Thoracic aorta (tissue), 2 donors: ENCODE measurements at regions not wholly inside any gene's neighbourhood (a gene's known extent, or its start where the extent isn't known, plus 50 kb on each side); places are given as distances from the start of the nearest gene placed in this dataset.
"Not testable (repeated sequence)": the region's sequence is repeated elsewhere in the genome, so short reads cannot be mapped to it uniquely, and the experiment has no call there.

Source experiments
- ATAC-seq: fragments of 150-250 bp; one replicate; pipeline ENCODE4 v1.8.0; 2017; ENCODE audit warnings: low read depth; ENCODE audit not compliant: insufficient number of reproducible peaks, low FRiP score
- DNase-seq: peaks from one replicate; pipeline ENCODE4 v3.0.0-alpha.2; 2020; ENCODE audit warnings: low spot score
- H3K27ac ChIP-seq, 2 donors: fragments of 200-600 bp; sonication (generic); 1 replicate in 1 of 2; 2 replicates in 1 of 2; pipeline ENCODE4 v1.5.1; 2016; ENCODE audit warnings: mild to moderate bottlenecking in 2 of 2, moderate library complexity in 2 of 2
- H3K27me3 ChIP-seq: fragments of 200-600 bp; sonication (generic); replicated peaks from 2 replicates; pipeline ENCODE4 v1.6.0; 2016; ENCODE audit warnings: mild to moderate bottlenecking; ENCODE audit not compliant: insufficient read depth
- H3K36me3 ChIP-seq: fragments of 200-600 bp; sonication (generic); one replicate; pipeline ENCODE4 v1.5.1; 2016
- H3K4me1 ChIP-seq, 2 donors: fragments of 200-600 bp; sonication (generic); 1 replicate in 1 of 2; 2 replicates in 1 of 2; pipeline versions ENCODE4 v1.5.1 to v1.6.0; 2016; ENCODE audit warnings: low read depth in 2 of 2, mild to moderate bottlenecking in 1 of 2; ENCODE audit not compliant: control insufficient read depth in 1 of 2
- H3K4me3 ChIP-seq: fragments of 200-600 bp; sonication (generic); 2 replicates; pipeline ENCODE4 v1.5.1; 2016; ENCODE audit warnings: mild to moderate bottlenecking
- H3K9me3 ChIP-seq: fragments of 200-600 bp; sonication (generic); 2 replicates; pipeline ENCODE4 v1.5.1; 2016
- TF ChIP-seq, protein P1 (sequence below): fragments of 200-600 bp; sonication (generic); IDR thresholded peaks from one replicate; pipeline ENCODE4 v1.5.1; 2019; ENCODE audit warnings: antibody characterized with exemption

GRCh38 chr9:102164247-102164646 is 425.8 kb upstream of the GRIN3A start:
- ATAC-seq (no peak), DNase-seq (no peak)
- H3K27ac ChIP-seq = no peak overlapping the region
- no peak overlapping the region for H3K4me3 ChIP-seq
- no peaks in the 10 kb centered on the region for H3K9me3 ChIP-seq
- no peaks in the 10 kb centered on the region for H3K36me3 ChIP-seq
- TF ChIP-seq, protein P1, sequence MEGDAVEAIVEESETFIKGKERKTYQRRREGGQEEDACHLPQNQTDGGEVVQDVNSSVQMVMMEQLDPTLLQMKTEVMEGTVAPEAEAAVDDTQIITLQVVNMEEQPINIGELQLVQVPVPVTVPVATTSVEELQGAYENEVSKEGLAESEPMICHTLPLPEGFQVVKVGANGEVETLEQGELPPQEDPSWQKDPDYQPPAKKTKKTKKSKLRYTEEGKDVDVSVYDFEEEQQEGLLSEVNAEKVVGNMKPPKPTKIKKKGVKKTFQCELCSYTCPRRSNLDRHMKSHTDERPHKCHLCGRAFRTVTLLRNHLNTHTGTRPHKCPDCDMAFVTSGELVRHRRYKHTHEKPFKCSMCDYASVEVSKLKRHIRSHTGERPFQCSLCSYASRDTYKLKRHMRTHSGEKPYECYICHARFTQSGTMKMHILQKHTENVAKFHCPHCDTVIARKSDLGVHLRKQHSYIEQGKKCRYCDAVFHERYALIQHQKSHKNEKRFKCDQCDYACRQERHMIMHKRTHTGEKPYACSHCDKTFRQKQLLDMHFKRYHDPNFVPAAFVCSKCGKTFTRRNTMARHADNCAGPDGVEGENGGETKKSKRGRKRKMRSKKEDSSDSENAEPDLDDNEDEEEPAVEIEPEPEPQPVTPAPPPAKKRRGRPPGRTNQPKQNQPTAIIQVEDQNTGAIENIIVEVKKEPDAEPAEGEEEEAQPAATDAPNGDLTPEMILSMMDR = no peak
- no peaks in the 10 kb centered on the region for H3K4me1 ChIP-seq
- H3K27me3 ChIP-seq = no peaks in the 10 kb centered on the region

DNA sequence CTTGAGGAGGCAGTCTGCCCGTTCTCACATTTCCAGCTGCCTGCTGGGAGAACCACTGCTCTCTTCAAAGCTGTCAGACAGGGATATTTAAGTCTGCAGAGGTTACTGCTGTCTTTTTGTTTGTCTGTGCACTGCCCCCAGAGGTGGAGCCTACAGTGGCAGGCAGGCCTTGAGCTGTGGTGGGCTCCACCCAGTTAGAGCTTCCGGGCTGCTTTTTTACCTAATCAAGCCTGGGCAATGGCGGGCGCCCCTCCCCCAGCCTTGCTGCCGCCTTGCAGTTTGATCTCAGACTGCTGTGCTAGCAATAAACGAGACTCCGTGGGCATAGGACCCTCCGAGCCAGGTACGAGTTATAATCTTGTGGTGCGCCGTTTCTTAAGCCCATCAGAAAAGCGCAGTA is 414.6 kb upstream of the GRIN3A start:
- H3K36me3 ChIP-seq, DNase-seq, H3K27me3 ChIP-seq, H3K4me1 ChIP-seq, ATAC-seq, H3K9me3 ChIP-seq, H3K4me3 ChIP-seq, H3K27ac ChIP-seq: not testable (repeated sequence)

GRCh38 chr9:102135768-102136167 is 397.3 kb upstream of the GRIN3A start:
- ATAC-seq (no peak), DNase-seq (no peak)
- Histone ChIP-seq H3K27me3 (no peaks in the 10 kb centered on the region), H3K27ac (no peak overlapping the region), H3K9me3 (no peaks in the 10 kb centered on the region), H3K4me3 (no peak overlapping the region), H3K36me3 (no peaks in the 10 kb centered on the region), H3K4me1 (no peaks in the 10 kb centered on the region)
- TF ChIP-seq, protein P1 = no peak

DNA sequence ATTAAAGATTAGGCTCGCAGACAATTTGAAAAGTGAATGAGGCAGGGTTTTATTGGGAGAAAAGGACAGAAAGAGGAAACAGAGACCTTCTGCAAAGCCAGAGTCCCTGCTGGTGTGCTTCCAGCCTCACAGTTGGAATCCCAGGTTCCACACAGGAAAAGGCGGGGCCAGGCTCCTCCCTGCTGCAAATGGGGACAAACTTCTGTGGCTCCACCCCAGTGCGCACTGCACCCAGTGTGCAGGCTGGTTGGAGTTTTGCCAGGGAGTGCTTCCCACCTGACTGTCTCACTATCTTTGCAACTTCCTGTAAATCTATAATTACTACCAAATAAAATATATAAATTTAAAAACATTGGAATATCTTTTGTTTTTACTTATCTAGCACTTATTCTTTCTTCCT is 386.0 kb upstream of the GRIN3A start:
- DNase-seq (no peak), ATAC-seq (no peak)
- TF ChIP-seq, protein P1 = no peak
- Histone ChIP-seq H3K27ac (no peak overlapping the region), H3K4me1 (no peaks in the 10 kb centered on the region), H3K36me3 (no peaks in the 10 kb centered on the region), H3K4me3 (no peak overlapping the region), H3K9me3 (peaks cover 4% of the 10 kb centered on the region), H3K27me3 (no peaks in the 10 kb centered on the region)

DNA sequence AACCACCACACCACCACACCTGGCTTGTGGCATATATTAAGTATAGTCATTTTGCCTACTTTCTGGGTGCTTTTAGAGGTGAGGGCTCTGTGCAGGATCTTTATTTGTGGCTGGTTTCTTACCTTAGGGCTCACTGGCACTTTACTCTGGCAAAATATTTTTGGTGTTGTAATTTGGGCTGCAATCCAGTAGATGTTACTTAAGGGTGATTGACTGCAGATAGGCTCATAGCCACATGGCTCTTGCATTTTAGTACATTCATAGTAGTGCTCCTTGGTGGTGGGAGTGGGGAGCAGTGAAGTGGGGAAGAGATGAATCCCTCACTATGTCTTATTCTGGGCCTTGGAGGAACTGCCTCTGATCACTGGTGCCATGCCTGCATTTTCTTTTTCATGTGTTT is 376.1 kb upstream of the GRIN3A start:
- no peaks in the 10 kb centered on the region for H3K9me3 ChIP-seq
- TF ChIP-seq, protein P1 = no peak
- H3K36me3 ChIP-seq = no peaks in the 10 kb centered on the region
- ATAC-seq (no peak), DNase-seq (no peak)
- H3K27me3 ChIP-seq = no peaks in the 10 kb centered on the region
- H3K4me1 ChIP-seq = no peaks in the 10 kb centered on the region
- H3K4me3 ChIP-seq = no peak overlapping the region
- no peak overlapping the region for H3K27ac ChIP-seq

GRCh38 chr9:102113191-102113590 is 374.7 kb upstream of the GRIN3A start:
- Histone ChIP-seq H3K4me1 (no peaks in the 10 kb centered on the region), H3K27ac (no peak overlapping the region), H3K27me3 (no peaks in the 10 kb centered on the region), H3K9me3 (no peaks in the 10 kb centered on the region), H3K36me3 (no peaks in the 10 kb centered on the region), H3K4me3 (no peak overlapping the region)
- DNase-seq = no peak
- ATAC-seq = no peak
- TF ChIP-seq, protein P1 = no peak
